Uterus (tissue), 2 donors: ENCODE measurements at regions not wholly inside any gene's neighbourhood (a gene's known extent, or its start where the extent isn't known, plus 50 kb on each side); places are given as distances from the start of the nearest gene placed in this dataset.

Experiments
- POLR2A ChIP-seq, 2 donors: fragments of 450-650 bp; IDR thresholded peaks; one replicate each; pipeline ENCODE4 v1.6.1; 2016; ENCODE audit warnings: antibody characterized with exemption in 2 of 2, mild to moderate bottlenecking in 1 of 2, moderate library complexity in 1 of 2
- TF ChIP-seq, protein P1 (sequence below), 4 experiments: fragments of 200-600 bp in 2 of 4; fragments of 450-650 bp in 2 of 4; sonication (generic) in 2 of 4; IDR thresholded peaks; one replicate each; pipeline ENCODE4 v1.5.1; 2016 to 2019; ENCODE audit warnings: antibody characterized with exemption in 4 of 4, mild to moderate bottlenecking in 2 of 4, moderate library complexity in 1 of 4

GRCh38 chr15:77846986-77847385 lies 214.3 kb upstream of the LINGO1 start:
- no peak for TF ChIP-seq POLR2A (IDR thresholded peaks at IDR 0.05)
- TF ChIP-seq, protein P1, sequence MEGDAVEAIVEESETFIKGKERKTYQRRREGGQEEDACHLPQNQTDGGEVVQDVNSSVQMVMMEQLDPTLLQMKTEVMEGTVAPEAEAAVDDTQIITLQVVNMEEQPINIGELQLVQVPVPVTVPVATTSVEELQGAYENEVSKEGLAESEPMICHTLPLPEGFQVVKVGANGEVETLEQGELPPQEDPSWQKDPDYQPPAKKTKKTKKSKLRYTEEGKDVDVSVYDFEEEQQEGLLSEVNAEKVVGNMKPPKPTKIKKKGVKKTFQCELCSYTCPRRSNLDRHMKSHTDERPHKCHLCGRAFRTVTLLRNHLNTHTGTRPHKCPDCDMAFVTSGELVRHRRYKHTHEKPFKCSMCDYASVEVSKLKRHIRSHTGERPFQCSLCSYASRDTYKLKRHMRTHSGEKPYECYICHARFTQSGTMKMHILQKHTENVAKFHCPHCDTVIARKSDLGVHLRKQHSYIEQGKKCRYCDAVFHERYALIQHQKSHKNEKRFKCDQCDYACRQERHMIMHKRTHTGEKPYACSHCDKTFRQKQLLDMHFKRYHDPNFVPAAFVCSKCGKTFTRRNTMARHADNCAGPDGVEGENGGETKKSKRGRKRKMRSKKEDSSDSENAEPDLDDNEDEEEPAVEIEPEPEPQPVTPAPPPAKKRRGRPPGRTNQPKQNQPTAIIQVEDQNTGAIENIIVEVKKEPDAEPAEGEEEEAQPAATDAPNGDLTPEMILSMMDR (IDR thresholded peaks at IDR 0.05): no peak
